ENCODE measurements at regions not wholly inside any gene's neighbourhood (a gene's known extent, or its start where the extent isn't known, plus 50 kb on each side); places are given as distances from the start of the nearest gene placed in this dataset.

- TF ChIP-seq CTCF (IDR thresholded peaks at IDR 0.05): no peak
- TF ChIP-seq EZH2phosphoT487 (IDR thresholded peaks at IDR 0.05): no peak
- TF ChIP-seq EZH2 (IDR thresholded peaks at IDR 0.05): no peak
These were observed 115.7 kb downstream of the CMPK2 start for GRCh38 chr2:6749962-6750361.

All from neural progenitor cell (in vitro differentiated cells).